ENCODE measurements at regions not wholly inside any gene's neighbourhood (a gene's known extent, or its start where the extent isn't known, plus 50 kb on each side); places are given as distances from the start of the nearest gene placed in this dataset.

DNA sequence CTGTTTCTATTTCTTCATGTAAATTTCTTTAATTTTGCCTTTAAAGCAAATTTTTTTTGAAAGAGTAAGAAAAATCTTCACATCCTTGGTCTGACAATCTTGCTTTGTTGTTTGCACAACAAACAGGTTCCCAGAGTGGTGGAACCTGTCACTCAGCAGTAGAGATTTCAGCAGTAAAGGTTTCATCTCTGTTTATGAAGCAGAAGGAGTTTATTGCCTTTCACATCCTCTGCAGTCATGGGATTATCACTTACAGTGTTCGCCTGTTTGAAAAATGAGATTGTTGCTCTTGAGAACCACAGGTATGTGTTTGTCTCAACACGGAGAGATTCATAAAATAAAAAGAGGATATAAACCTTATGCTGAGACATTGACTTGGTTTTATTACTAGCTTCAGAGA is 342.6 kb downstream of the IPMK start:
- H3K4me3 ChIP-seq (ENCODE audit: low read depth, low read length), result no peak overlapping the region
- TF ChIP-seq, protein P1, sequence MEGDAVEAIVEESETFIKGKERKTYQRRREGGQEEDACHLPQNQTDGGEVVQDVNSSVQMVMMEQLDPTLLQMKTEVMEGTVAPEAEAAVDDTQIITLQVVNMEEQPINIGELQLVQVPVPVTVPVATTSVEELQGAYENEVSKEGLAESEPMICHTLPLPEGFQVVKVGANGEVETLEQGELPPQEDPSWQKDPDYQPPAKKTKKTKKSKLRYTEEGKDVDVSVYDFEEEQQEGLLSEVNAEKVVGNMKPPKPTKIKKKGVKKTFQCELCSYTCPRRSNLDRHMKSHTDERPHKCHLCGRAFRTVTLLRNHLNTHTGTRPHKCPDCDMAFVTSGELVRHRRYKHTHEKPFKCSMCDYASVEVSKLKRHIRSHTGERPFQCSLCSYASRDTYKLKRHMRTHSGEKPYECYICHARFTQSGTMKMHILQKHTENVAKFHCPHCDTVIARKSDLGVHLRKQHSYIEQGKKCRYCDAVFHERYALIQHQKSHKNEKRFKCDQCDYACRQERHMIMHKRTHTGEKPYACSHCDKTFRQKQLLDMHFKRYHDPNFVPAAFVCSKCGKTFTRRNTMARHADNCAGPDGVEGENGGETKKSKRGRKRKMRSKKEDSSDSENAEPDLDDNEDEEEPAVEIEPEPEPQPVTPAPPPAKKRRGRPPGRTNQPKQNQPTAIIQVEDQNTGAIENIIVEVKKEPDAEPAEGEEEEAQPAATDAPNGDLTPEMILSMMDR (IDR thresholded peaks at IDR 0.05; ENCODE audit: low read depth, low read length, missing control alignments), result no peak
- DNase-seq (ENCODE audit: low read depth), result no peak

GRCh38 chr10:57921140-57921539 is 346.6 kb downstream of the IPMK start:
- no peak for DNase-seq (ENCODE audit: low read depth)

GRCh38 chr10:57919864-57920263 is 347.8 kb downstream of the IPMK start:
- TF ChIP-seq, protein P1 (IDR thresholded peaks at IDR 0.05; ENCODE audit: low read depth, low read length, missing control alignments), result no peak
- H3K4me3 ChIP-seq (ENCODE audit: low read depth, low read length), result no peak overlapping the region
- no peak for DNase-seq (ENCODE audit: low read depth)

More at GRCh38 chr10:57921140-57921539, 346.6 kb downstream of the IPMK start:
- TF ChIP-seq, protein P1 (IDR thresholded peaks at IDR 0.05; ENCODE audit: low read depth, low read length, missing control alignments), result no peak
- H3K4me3 ChIP-seq (ENCODE audit: low read depth, low read length), result no peak overlapping the region

DNA sequence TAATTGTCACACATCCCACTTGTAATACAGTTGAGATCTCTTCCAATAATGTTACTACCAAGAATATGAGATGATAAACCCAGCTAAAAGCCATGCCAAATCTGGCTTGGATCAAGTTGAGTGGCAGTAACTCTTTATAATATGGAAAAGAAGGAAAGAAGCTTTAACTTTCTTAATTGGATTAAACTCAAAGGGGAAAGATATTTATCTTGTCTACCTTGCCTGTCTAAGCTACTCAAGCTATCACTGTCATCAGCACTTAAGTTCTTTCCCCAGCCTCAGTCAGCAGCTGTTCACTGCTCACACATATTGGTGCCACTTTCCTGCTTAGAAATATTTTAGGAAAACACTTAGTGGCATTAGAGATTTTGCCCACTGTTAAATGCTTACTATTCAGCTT is 350.7 kb downstream of the IPMK start:
- no peak overlapping the region for H3K4me3 ChIP-seq (ENCODE audit: low read depth, low read length)
- no peak for DNase-seq (ENCODE audit: low read depth)
- TF ChIP-seq, protein P1 (IDR thresholded peaks at IDR 0.05; ENCODE audit: low read depth, low read length, missing control alignments), result no peak

GRCh38 chr10:57905861-57906260 is 361.8 kb downstream of the IPMK start:
- no peak for DNase-seq (ENCODE audit: low read depth)
- TF ChIP-seq, protein P1 (IDR thresholded peaks at IDR 0.05; ENCODE audit: low read depth, low read length, missing control alignments), result no peak
- no peak overlapping the region for H3K4me3 ChIP-seq (ENCODE audit: low read depth, low read length)

GRCh38 chr10:57905010-57905409 is 362.7 kb downstream of the IPMK start:
- DNase-seq (ENCODE audit: low read depth), result no peak
- H3K4me3 ChIP-seq (ENCODE audit: low read depth, low read length), result no peak overlapping the region
- TF ChIP-seq, protein P1 (IDR thresholded peaks at IDR 0.05; ENCODE audit: low read depth, low read length, missing control alignments), result no peak

DNA sequence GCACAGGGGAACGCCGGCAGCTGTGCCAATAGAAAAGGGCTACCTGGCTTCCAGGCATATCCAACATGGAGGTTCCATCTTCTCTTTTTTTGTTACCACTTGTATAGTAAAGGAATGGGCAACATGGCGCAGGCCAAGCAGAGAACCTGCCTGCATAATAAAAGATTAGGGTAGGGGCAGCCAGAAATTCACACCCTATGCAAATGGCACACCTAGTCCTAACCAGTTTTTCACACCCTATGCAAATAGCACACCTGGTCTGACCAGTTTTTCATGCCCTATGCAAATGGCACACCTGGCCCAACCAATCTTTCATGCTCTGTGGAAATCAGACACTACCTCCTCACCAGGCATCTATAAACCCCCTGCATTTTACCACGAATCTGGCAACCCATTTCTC is 369.5 kb downstream of the IPMK start:
- no peak overlapping the region for H3K4me3 ChIP-seq (ENCODE audit: low read depth, low read length)
- TF ChIP-seq, protein P1 (IDR thresholded peaks at IDR 0.05; ENCODE audit: low read depth, low read length, missing control alignments), result no peak
- DNase-seq (ENCODE audit: low read depth), result no peak

Data from GM12864 (cell line).